ENCODE measurements at regions not wholly inside any gene's neighbourhood (a gene's known extent, or its start where the extent isn't known, plus 50 kb on each side); places are given as distances from the start of the nearest gene placed in this dataset.

- TF ChIP-seq POLR2A (IDR thresholded peaks at IDR 0.05) (no peak), CTCF (IDR thresholded peaks at IDR 0.05) (no peak)
Measured at GRCh38 chr19:28636706-28637105, 576.2 kb downstream of the UQCRFS1 start.

Data from heart left ventricle (tissue), 13 donors.